ENCODE measurements at regions not wholly inside any gene's neighbourhood (a gene's known extent, or its start where the extent isn't known, plus 50 kb on each side); places are given as distances from the start of the nearest gene placed in this dataset.

GRCh38 chr14:104246401-104247335, 108.3 kb downstream of the KIF26A start:
- TF ChIP-seq, protein P1, sequence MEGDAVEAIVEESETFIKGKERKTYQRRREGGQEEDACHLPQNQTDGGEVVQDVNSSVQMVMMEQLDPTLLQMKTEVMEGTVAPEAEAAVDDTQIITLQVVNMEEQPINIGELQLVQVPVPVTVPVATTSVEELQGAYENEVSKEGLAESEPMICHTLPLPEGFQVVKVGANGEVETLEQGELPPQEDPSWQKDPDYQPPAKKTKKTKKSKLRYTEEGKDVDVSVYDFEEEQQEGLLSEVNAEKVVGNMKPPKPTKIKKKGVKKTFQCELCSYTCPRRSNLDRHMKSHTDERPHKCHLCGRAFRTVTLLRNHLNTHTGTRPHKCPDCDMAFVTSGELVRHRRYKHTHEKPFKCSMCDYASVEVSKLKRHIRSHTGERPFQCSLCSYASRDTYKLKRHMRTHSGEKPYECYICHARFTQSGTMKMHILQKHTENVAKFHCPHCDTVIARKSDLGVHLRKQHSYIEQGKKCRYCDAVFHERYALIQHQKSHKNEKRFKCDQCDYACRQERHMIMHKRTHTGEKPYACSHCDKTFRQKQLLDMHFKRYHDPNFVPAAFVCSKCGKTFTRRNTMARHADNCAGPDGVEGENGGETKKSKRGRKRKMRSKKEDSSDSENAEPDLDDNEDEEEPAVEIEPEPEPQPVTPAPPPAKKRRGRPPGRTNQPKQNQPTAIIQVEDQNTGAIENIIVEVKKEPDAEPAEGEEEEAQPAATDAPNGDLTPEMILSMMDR (IDR thresholded peaks at IDR 0.05): no peak
- TF ChIP-seq EZH2 (IDR thresholded peaks at IDR 0.05; ENCODE audit: borderline replicate concordance, insufficient read depth, low read depth, low read length, poor library complexity, severe bottlenecking): no peak
